Upper lobe of right lung (tissue), 1 donor: ENCODE measurements at regions not wholly inside any gene's neighbourhood (a gene's known extent, or its start where the extent isn't known, plus 50 kb on each side); places are given as distances from the start of the nearest gene placed in this dataset.

Experiments
- ATAC-seq: fragments of 200-7000 bp; cut with Tn5 transposase; one replicate; pipeline ENCODE4 v1.9.1; 2020; ENCODE audit warnings: mild to moderate bottlenecking, moderate library complexity
- DNase-seq: peaks from one replicate; pipeline ENCODE4 v3.0.0-alpha.2; 2020
- H3K27ac ChIP-seq: fragments of 200-600 bp; one replicate; pipeline ENCODE4 v1.8.0; 2022
- H3K27me3 ChIP-seq: fragments of 200-600 bp; one replicate; pipeline ENCODE4 v1.8.0; 2022; ENCODE audit warnings: mild to moderate bottlenecking
- H3K36me3 ChIP-seq: fragments of 200-600 bp; one replicate; pipeline ENCODE4 v1.8.0; 2022
- H3K4me1 ChIP-seq: fragments of 200-600 bp; one replicate; pipeline ENCODE4 v1.8.0; 2022
- H3K4me3 ChIP-seq: fragments of 200-600 bp; one replicate; pipeline ENCODE4 v1.8.0; 2022; ENCODE audit warnings: mild to moderate bottlenecking
- H3K9me3 ChIP-seq: fragments of 200-600 bp; one replicate; pipeline ENCODE4 v1.8.0; 2022
- intact Hi-C: fragments of 100-400 bp; cut with DNase I; formaldehyde crosslinking; loops from one replicate; pipeline ENCODE4 v1.11.0; 2022
- TF ChIP-seq, protein P1 (sequence below): fragments of 200-600 bp; IDR thresholded peaks from one replicate; pipeline ENCODE4 v1.8.0; 2022; ENCODE audit warnings: antibody characterized with exemption
- donor health status: DM: no; HTN: yes; CAD: no; lungs with severe emphysema.

DNA sequence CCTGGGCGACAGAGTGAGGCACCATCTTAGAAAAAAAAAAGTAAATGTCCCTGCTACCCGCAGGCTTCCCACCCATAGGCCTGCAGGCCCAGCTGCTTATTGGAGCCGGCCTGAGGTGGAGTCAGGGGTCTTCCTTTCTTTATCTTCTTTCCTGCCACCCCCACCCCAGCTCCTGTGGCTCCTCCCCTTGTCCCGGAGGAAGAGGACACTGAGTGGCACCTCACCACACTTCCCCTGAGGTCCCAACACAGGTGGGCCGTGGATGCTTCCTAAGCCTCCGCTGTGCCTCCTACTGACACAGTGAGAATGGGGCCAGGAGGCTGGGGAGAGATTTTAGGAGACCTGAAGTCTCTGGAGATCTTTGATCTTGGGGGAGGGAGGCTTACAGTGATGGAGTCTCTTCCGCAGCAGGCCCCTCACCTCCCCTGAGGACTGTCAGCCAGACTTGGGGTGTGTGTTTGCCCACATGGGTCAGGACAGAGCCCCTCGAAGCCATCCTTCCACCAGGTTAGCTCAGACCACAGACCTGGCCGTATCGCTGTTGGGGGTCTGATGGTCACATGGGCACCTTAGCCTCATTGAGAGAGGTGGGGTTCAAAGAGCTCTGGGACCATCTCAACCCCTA, 135.4 kb upstream of the IER5L start:
- TF ChIP-seq, protein P1, sequence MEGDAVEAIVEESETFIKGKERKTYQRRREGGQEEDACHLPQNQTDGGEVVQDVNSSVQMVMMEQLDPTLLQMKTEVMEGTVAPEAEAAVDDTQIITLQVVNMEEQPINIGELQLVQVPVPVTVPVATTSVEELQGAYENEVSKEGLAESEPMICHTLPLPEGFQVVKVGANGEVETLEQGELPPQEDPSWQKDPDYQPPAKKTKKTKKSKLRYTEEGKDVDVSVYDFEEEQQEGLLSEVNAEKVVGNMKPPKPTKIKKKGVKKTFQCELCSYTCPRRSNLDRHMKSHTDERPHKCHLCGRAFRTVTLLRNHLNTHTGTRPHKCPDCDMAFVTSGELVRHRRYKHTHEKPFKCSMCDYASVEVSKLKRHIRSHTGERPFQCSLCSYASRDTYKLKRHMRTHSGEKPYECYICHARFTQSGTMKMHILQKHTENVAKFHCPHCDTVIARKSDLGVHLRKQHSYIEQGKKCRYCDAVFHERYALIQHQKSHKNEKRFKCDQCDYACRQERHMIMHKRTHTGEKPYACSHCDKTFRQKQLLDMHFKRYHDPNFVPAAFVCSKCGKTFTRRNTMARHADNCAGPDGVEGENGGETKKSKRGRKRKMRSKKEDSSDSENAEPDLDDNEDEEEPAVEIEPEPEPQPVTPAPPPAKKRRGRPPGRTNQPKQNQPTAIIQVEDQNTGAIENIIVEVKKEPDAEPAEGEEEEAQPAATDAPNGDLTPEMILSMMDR: no peak
- Histone ChIP-seq H3K9me3 (no peaks in the 10 kb centered on the region), H3K27me3 (no peaks in the 10 kb centered on the region), H3K4me1 (peaks cover 32% of the 10 kb centered on the region), H3K36me3 (no peaks in the 10 kb centered on the region), H3K27ac (no peak overlapping the region), H3K4me3 (no peak overlapping the region)
- ATAC-seq: no peak
- intact Hi-C loops: no loop called here
- peak; percentile 37 for DNase-seq

DNA sequence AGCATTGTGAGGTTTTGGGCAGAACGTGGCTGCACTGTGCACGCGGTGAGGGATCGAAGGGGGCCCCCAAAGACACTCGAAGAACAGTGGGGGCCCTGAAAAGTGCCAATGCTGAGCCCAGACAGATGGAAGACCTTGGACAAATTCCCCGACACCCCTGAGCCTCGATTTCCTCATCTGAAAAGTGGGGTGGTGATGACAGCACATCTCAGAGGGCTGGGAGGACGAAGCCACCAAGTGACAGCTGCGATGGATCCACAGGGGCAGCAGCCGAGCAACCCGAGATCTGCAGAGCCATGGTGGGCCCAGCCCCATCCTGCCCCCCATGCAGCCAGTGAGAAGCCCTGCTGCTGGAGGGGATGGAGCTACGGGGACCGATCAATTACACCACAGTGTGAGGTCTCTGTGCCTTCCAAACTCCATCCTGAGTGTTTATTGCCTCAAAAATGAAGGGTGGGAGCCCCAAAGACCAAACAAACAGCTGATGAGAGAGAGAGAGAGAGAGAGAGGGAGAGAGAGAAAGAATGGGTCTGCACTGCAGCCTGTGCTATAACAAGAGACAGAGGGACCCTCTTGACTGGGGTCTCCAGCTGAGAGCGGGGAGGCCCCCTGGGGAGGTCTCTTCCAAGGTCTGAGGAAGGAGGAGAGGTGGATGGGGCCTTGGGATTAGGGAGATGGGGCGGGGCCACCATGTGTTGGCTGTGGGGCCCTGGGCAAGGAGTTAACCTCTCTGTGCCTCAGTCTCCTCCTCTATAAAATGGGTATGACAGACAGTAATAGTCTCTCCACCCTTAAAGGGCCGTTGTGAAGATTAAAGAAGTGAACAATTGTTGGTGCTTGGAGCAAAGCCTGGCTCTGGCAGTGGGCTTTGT, 134.4 kb upstream of the IER5L start:
- intact Hi-C loops: no loop called here
- no peak overlapping the region for H3K27ac ChIP-seq
- no peaks in the 10 kb centered on the region for H3K36me3 ChIP-seq
- DNase-seq (peak; percentile 44), ATAC-seq (no peak)
- peaks cover 25% of the 10 kb centered on the region for H3K4me1 ChIP-seq
- TF ChIP-seq, protein P1: no peak
- H3K4me3 ChIP-seq: no peak overlapping the region
- no peaks in the 10 kb centered on the region for H3K9me3 ChIP-seq
- H3K27me3 ChIP-seq: no peaks in the 10 kb centered on the region

- ATAC-seq: no peak
- H3K4me1 ChIP-seq: peaks cover 18% of the 10 kb centered on the region
- TF ChIP-seq, protein P1: no peak
- H3K27ac ChIP-seq: no peak overlapping the region
- DNase-seq: peak; percentile 22
- no peaks in the 10 kb centered on the region for H3K9me3 ChIP-seq
- no peaks in the 10 kb centered on the region for H3K36me3 ChIP-seq
- no peak overlapping the region for H3K4me3 ChIP-seq
- intact Hi-C loops: no loop called here
- no peaks in the 10 kb centered on the region for H3K27me3 ChIP-seq
These were observed 133.6 kb upstream of the IER5L start for GRCh38 chr9:129311643-129312042.

DNA sequence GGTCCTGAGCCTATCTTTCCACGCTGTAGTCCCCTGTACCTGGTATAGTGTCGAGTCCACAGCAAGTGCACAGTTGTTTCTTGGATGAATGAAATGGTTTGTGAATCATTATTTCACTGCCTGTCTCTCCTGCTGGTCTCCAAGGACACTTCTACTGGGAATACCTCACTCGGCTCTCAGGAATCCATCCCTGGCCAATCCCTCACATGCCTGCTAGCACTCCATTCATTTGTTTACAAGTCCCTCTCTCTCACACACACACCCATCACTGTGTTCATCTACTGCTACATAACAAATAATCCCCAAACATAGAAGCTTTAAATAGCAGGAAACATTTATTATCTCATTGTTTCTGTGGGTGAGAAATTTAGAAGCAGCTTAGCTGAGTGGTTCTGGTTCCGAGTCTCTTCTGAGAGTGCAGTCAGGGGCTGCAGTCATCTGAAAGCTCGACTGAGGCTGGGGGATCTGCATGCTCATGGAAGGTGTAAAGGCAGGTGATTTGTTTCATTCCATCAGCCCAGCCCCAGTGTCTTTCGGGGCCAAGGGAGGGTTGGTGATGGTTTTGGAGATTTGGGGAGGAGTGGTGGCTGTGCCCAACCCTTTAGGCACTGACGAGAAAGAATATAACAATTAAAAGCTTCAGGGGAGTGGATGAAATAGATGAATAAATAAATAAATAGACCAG, 132.7 kb upstream of the IER5L start:
- H3K9me3 ChIP-seq: no peaks in the 10 kb centered on the region
- TF ChIP-seq, protein P1: no peak
- peak; percentile 10 for DNase-seq
- no peaks in the 10 kb centered on the region for H3K36me3 ChIP-seq
- intact Hi-C loops: no loop called here
- H3K4me3 ChIP-seq: no peak overlapping the region
- no peak overlapping the region for H3K27ac ChIP-seq
- no peaks in the 10 kb centered on the region for H3K27me3 ChIP-seq
- peak; percentile 28 for ATAC-seq
- H3K4me1 ChIP-seq: peaks cover 10% of the 10 kb centered on the region

DNA sequence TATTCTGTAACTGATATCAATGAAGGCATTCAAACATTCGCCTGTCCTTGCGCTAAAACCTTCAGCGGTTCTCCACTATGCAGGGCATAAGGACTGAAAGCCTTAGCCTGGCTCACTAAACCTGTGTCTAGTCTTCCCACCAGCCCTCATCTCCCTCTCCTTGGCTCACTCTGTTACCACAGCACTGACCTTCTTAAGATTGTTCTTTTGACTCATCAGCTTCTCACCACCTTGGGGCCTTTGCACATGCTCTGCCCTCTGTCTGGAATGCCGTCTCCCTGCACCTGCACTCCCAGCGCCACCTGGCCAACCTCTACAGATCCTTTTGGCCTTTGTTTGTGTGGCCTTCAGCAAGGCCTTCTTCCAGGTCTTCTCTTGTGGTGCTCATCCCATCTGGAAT, 131.8 kb upstream of the IER5L start:
- ATAC-seq (no peak), DNase-seq (peak; percentile 13)
- Histone ChIP-seq H3K4me1 (peaks cover 2% of the 10 kb centered on the region), H3K4me3 (no peak overlapping the region), H3K27ac (no peak overlapping the region), H3K36me3 (no peaks in the 10 kb centered on the region), H3K27me3 (no peaks in the 10 kb centered on the region), H3K9me3 (no peaks in the 10 kb centered on the region)
- intact Hi-C loops: no loop called here
- TF ChIP-seq, protein P1: no peak
